K562 (cell line): ENCODE measurements at regions not wholly inside any gene's neighbourhood (a gene's known extent, or its start where the extent isn't known, plus 50 kb on each side); places are given as distances from the start of the nearest gene placed in this dataset.

Experiments used
- ATAC-seq: fragments of 200-7000 bp; cut with Tn5 transposase; 3 replicates; pipeline ENCODE4 v1.9.1; 2020; ENCODE audit warnings: moderate library complexity
- BruUV-seq: library from RNA; stranded (reverse); fragments of 400-500 nt; replicated peaks from 2 replicates; lab custom pipeline; 2021; lab: Mats Ljungman, UMichigan
- CTCF ChIA-PET: fragments of 300-600 bp; formaldehyde crosslinking; extraction: SDS; loops from one replicate; lab custom pipeline; 2021; ENCODE audit warnings: low intra/inter-chr PET ratio; lab: Yijun Ruan, JAX
- POLR2A ChIA-PET: fragments of 300-600, 350-650 bp; sonication (Branson Sonifier 250); formaldehyde crosslinking; extraction: SDS; loops from one replicate; lab custom pipeline; 2021; ENCODE audit warnings: antibody characterized with exemption, inconsistent platforms; lab: Yijun Ruan, JAX
- DNase-seq, 4 experiments: peaks; one replicate each; pipeline versions ENCODE4 v3.0.0 to v3.0.0-alpha.2; 2011 to 2018; ENCODE audit warnings: low spot score in 3 of 4, mixed read lengths in 3 of 4; ENCODE audit errors: extremely low read depth in 1 of 4
- FAIRE-seq: peaks from 2 replicates; lab custom pipeline; 2011; peaks lifted over from hg19 to GRCh38; lab: Jason Lieb, UNC
- H2AFZ ChIP-seq: 2 replicates; pipeline ENCODE4 v1.6.0; 2011; ENCODE audit warnings: low read depth, low read length, control low read depth, inconsistent platforms
- H3K27ac ChIP-seq: fragments of 200-600 bp; 3 replicates; pipeline ENCODE4 v1.8.0; 2011; ENCODE audit warnings: low read depth, mild to moderate bottlenecking, control low read depth, inconsistent platforms, low read length, moderate library complexity, mixed read lengths; ENCODE audit errors: extremely low read depth
- H3K27me3 ChIP-seq, 2 experiments: fragments of 300-600 bp in 1 of 2; 2 replicates in 1 of 2; 3 replicates in 1 of 2; pipeline versions ENCODE4 v1.6.0 to v1.8.0; 2011; ENCODE audit warnings: inconsistent platforms in 2 of 2, low read length in 2 of 2, mild to moderate bottlenecking in 1 of 2, mixed read lengths in 1 of 2, moderate library complexity in 1 of 2; ENCODE audit not compliant: control insufficient read depth in 2 of 2, insufficient read depth in 2 of 2
- H3K36me3 ChIP-seq: fragments of 300-600 bp; 3 replicates; pipeline ENCODE4 v1.8.0; 2011; ENCODE audit warnings: mild to moderate bottlenecking, low read length, inconsistent platforms; ENCODE audit not compliant: control insufficient read depth, insufficient read depth
- H3K4me1 ChIP-seq, 2 experiments: fragments of 200-600 bp in 1 of 2; replicated peaks in 1 of 2; 2 replicates in 1 of 2; 3 replicates in 1 of 2; pipeline versions ENCODE4 v1.5.1 to v1.8.0; 2011; ENCODE audit warnings: inconsistent platforms in 2 of 2, low read length in 2 of 2, mild to moderate bottlenecking in 1 of 2, mixed read lengths in 1 of 2, moderate library complexity in 1 of 2; ENCODE audit not compliant: control insufficient read depth in 2 of 2, insufficient read depth in 2 of 2
- H3K4me2 ChIP-seq: 2 replicates; pipeline ENCODE4 v1.6.1; 2011; ENCODE audit warnings: low read length, control low read depth, inconsistent platforms, mixed read lengths; ENCODE audit not compliant: insufficient read depth
- H3K4me3 ChIP-seq: fragments of 200-600 bp; sonication (generic), shearing (Covaris generic); 2 replicates; pipeline ENCODE4 v1.5.1; 2016; ENCODE audit warnings: control low read depth, inconsistent platforms
- H3K79me2 ChIP-seq: fragments of 200-600 bp; 3 replicates; pipeline ENCODE4 v1.8.0; 2011; ENCODE audit warnings: low read length, inconsistent platforms; ENCODE audit not compliant: control insufficient read depth, insufficient read depth
- H3K9ac ChIP-seq, 2 experiments: 2 replicates each; pipeline versions ENCODE4 v1.6.0 to v1.6.1; 2011; ENCODE audit warnings: low read depth in 2 of 2, low read length in 2 of 2, control low read depth in 1 of 2, inconsistent platforms in 1 of 2, mild to moderate bottlenecking in 1 of 2, mixed read lengths in 1 of 2; ENCODE audit not compliant: insufficient read depth in 1 of 2
- H3K9me1 ChIP-seq: one replicate; pipeline ENCODE4 v1.6.0; 2011; ENCODE audit warnings: inconsistent platforms, mild to moderate bottlenecking, low read length, moderate library complexity; ENCODE audit not compliant: control insufficient read depth, insufficient read depth
- H3K9me3 ChIP-seq: replicated peaks from 2 replicates; pipeline ENCODE4 v1.5.1; 2011; ENCODE audit warnings: low read depth, low read length, inconsistent platforms; ENCODE audit not compliant: control insufficient read depth, insufficient read depth
- H4K20me1 ChIP-seq: replicated peaks from 2 replicates; pipeline ENCODE4 v1.6.1; 2011; ENCODE audit warnings: low read length, inconsistent platforms, mixed read lengths; ENCODE audit not compliant: control insufficient read depth, insufficient read depth
- BDP1 ChIP-seq: IDR thresholded peaks from 3 replicates; pipeline ENCODE4 v1.6.1; 2011; ENCODE audit not compliant: insufficient read length, insufficient read depth
- BRCA1 ChIP-seq, 2 experiments: fragments of 450-650 bp in 1 of 2; sonication (generic) in 1 of 2; formaldehyde crosslinking in 1 of 2; IDR thresholded peaks; 2 replicates each; pipeline versions ENCODE4 v1.5.0 to v1.6.1; 2017 to 2020; ENCODE audit warnings: mild to moderate bottlenecking in 1 of 2, missing genetic modification reagents in 1 of 2
- CBFA2T3 ChIP-seq: fragments of 450-650 bp; IDR thresholded peaks from 2 replicates; pipeline ENCODE4 v1.6.1; 2017
- DNMT1 ChIP-seq: fragments of 450-650 bp; IDR thresholded peaks from 2 replicates; pipeline ENCODE4 v1.6.1; 2016; ENCODE audit warnings: antibody characterized with exemption, mild to moderate bottlenecking
- DPF2 ChIP-seq: fragments of 450-650 bp; IDR thresholded peaks from 2 replicates; pipeline ENCODE4 v1.6.1; 2016
- ELF1 ChIP-seq: fragments of 200-800 bp; sonication (Bioruptor generic); IDR thresholded peaks from 2 replicates; pipeline ENCODE4 v1.6.1; 2016; ENCODE audit warnings: missing genetic modification characterization, missing compliant biosample characterization
- FOXJ3 ChIP-seq: sonication (generic); formaldehyde crosslinking; IDR thresholded peaks from 2 replicates; pipeline ENCODE4 v1.4.0; 2020; ENCODE audit warnings: mild to moderate bottlenecking, missing genetic modification reagents
- FOXO4 ChIP-seq: fragments of 450-650 bp; formaldehyde crosslinking; IDR thresholded peaks from 2 replicates; pipeline ENCODE4 v1.4.0; 2020; ENCODE audit warnings: mild to moderate bottlenecking, moderate library complexity
- GABPB1 ChIP-seq: sonication (generic); formaldehyde crosslinking; IDR thresholded peaks from 2 replicates; pipeline ENCODE4 v1.8.0; 2022; ENCODE audit warnings: mild to moderate bottlenecking, missing genetic modification reagents
- HNRNPL ChIP-seq: fragments of 200-400 bp; formaldehyde crosslinking; IDR thresholded peaks from 2 replicates; pipeline ENCODE4 v1.6.1; 2017; ENCODE audit warnings: low read depth, mild to moderate bottlenecking, low read length
- NCOR1 ChIP-seq: fragments of 450-650 bp; IDR thresholded peaks from 2 replicates; pipeline ENCODE4 v1.6.1; 2016; ENCODE audit warnings: mild to moderate bottlenecking, moderate library complexity
- NR2C1 ChIP-seq, 2 experiments: fragments of 450-650 bp; IDR thresholded peaks; 2 replicates each; pipeline ENCODE4 v1.6.1; 2017; ENCODE audit warnings: mild to moderate bottlenecking in 2 of 2, antibody characterized with exemption in 1 of 2, inconsistent platforms in 1 of 2, missing compliant biosample characterization in 1 of 2, missing genetic modification characterization in 1 of 2
- NR2C2 ChIP-seq, 2 experiments: fragments of 200-800 bp in 1 of 2; sonication (Bioruptor generic) in 1 of 2; sonication (generic) in 1 of 2; formaldehyde crosslinking in 1 of 2; IDR thresholded peaks; 2 replicates each; pipeline versions ENCODE4 v1.6.1 to v1.8.0; 2016 to 2022; ENCODE audit warnings: mild to moderate bottlenecking in 1 of 2, missing compliant biosample characterization in 1 of 2, missing genetic modification characterization in 1 of 2, missing genetic modification reagents in 1 of 2
- NRF1 ChIP-seq, 2 experiments: fragments of 450-650 bp; IDR thresholded peaks in 1 of 2; conservative IDR thresholded peaks in 1 of 2; 2 replicates each; pipeline ENCODE4 v1.6.1; 2014; ENCODE audit warnings: mild to moderate bottlenecking in 2 of 2
- RBM22 ChIP-seq: fragments of 200-400 bp; formaldehyde crosslinking; IDR thresholded peaks from 2 replicates; pipeline ENCODE4 v1.6.1; 2018; ENCODE audit warnings: low read length, low read depth; ENCODE audit not compliant: poor library complexity, severe bottlenecking
- SMARCB1 ChIP-seq: IDR thresholded peaks from 2 replicates; pipeline ENCODE4 v1.6.1; 2011; ENCODE audit warnings: improper control_type of control experiment, low read depth; ENCODE audit not compliant: insufficient read length
- SUPT5H ChIP-seq: fragments of 450-650 bp; IDR thresholded peaks from 2 replicates; pipeline ENCODE4 v1.6.1; 2016
- TCF7 ChIP-seq: sonication (generic); IDR thresholded peaks from 2 replicates; pipeline ENCODE4 v1.6.1; 2016; ENCODE audit warnings: antibody characterized with exemption, borderline replicate concordance
- TCF7L2 ChIP-seq: fragments of 150-350 bp; IDR thresholded peaks from 2 replicates; pipeline ENCODE4 v1.6.1; 2016; ENCODE audit warnings: low read depth, mild to moderate bottlenecking, low read length, moderate library complexity
- TEAD4 ChIP-seq, 2 experiments: sonication (generic) in 1 of 2; formaldehyde crosslinking in 1 of 2; IDR thresholded peaks; 2 replicates each; pipeline versions ENCODE4 v1.6.1 to v1.8.0; 2012 to 2022; ENCODE audit warnings: borderline replicate concordance in 1 of 2, inconsistent platforms in 1 of 2, low read length in 1 of 2, mild to moderate bottlenecking in 1 of 2, missing genetic modification reagents in 1 of 2
- ZBTB9 ChIP-seq: fragments of 450-650 bp; formaldehyde crosslinking; IDR thresholded peaks from 2 replicates; pipeline ENCODE4 v1.4.0; 2020; ENCODE audit warnings: mild to moderate bottlenecking, moderate library complexity
- ZNF23 ChIP-seq: fragments of 250-450 bp; sonication (Bioruptor Pico); IDR thresholded peaks from 2 replicates; pipeline ENCODE4 v1.4.0; 2020; ENCODE audit warnings: mild to moderate bottlenecking
- ZNF324 ChIP-seq: fragments of 250-450 bp; sonication (Bioruptor Pico); IDR thresholded peaks from 2 replicates; pipeline ENCODE4 v1.4.0; 2020; ENCODE audit warnings: mild to moderate bottlenecking
- WGBS: fragments of 100-300 bp; shearing (Covaris generic); methylation state at CpG from one replicate; pipeline ENCODE4 v1.1.6; 2016; ENCODE audit warnings: low coverage, mixed read lengths; ENCODE audit not compliant: insufficient coverage; ENCODE audit errors: missing lambda C conversion rate; 5-methylcytosine and 5-hydroxymethylcytosine counted together
- in situ Hi-C: fragments of 300-500 bp; cut with MboI; formaldehyde crosslinking; loops from 4 replicates; pipeline ENCODE4 v1.15.0; 2018; ENCODE audit warnings: inconsistent platforms, mixed read lengths
- intact Hi-C: fragments of 100-400 bp; cut with micrococcal nuclease; formaldehyde crosslinking; loops from 2 replicates; pipeline ENCODE4 v1.14.2; 2022

- H4K20me1 ChIP-seq = no peaks in the 10 kb centered on the region
- no peak for FAIRE-seq
- no peak overlapping the region for H2AFZ ChIP-seq
- DNase-seq = no peak
- intact Hi-C loops = no loop called here
- ChIA-PET POLR2A (no interaction called here), CTCF (interaction anchor here (0.7 kb wide), 1 partner anchor 632 kb away, joined by 3 read pairs; no protein-coding TSS in a partner anchor)
- WGBS = 2% methylated on average over 6 of the region's 6 CpGs
- H3K4me1 ChIP-seq = no peaks in the 10 kb centered on the region; a peak in 1 of 5 replicates
- H3K79me2 ChIP-seq = no peaks in the 10 kb centered on the region
- no peak overlapping the region for H3K9ac ChIP-seq
- ATAC-seq = no peak
- peaks cover 19 to 57% of the 10 kb centered on the region in 2 experiments for H3K27me3 ChIP-seq
- in situ Hi-C loops = no loop called here
- H3K4me3 ChIP-seq = no peak overlapping the region
- no peaks in the 10 kb centered on the region for H3K9me3 ChIP-seq
- no peak overlapping the region for H3K27ac ChIP-seq
- H3K9me1 ChIP-seq = no peaks in the 10 kb centered on the region
- H3K36me3 ChIP-seq = no peaks in the 10 kb centered on the region
- no peak overlapping the region for H3K4me2 ChIP-seq
- BruUV-seq = no TSS peak
- no peak for TF ChIP-seq ZBTB9
- TF ChIP-seq NR2C1 (IDR thresholded peaks at IDR 0.05) = peak; percentile 64
- TF ChIP-seq NR2C1 (tag; IDR thresholded peaks at IDR 0.05) = peak; percentile 77
- no peak for TF ChIP-seq FOXJ3 (CRISPR knock-in tag)
- TF ChIP-seq NRF1 (conservative IDR thresholded peaks at IDR 0.05 in 1 of 2, IDR thresholded peaks at IDR 0.05 in 1 of 2) = no peak
- TF ChIP-seq CBFA2T3 = peak; percentile 22; the same call in 1 of the 2 replicates
- no peak for TF ChIP-seq TCF7L2
- no peak for TF ChIP-seq ELF1 (tag)
- TF ChIP-seq DPF2 = no peak
- no peak for TF ChIP-seq DNMT1
- TF ChIP-seq RBM22 = no peak
- no peak for TF ChIP-seq ZNF324 (CRISPR knock-in tag)
- TF ChIP-seq ZNF23 = no peak
- TF ChIP-seq SMARCB1 = no peak
- no peak for TF ChIP-seq BRCA1 (IDR thresholded peaks at IDR 0.05)
- TF ChIP-seq BRCA1 (CRISPR knock-in tag; IDR thresholded peaks at IDR 0.05) = no peak
- 0 out of 2 replicates have a peak, but pooled peaks have one; percentile 23 for TF ChIP-seq TEAD4 (IDR thresholded peaks at IDR 0.05; ENCODE audit: low read length)
- TF ChIP-seq TEAD4 (CRISPR knock-in tag; IDR thresholded peaks at IDR 0.05; ENCODE audit: borderline replicate concordance) = no peak
- no peak for TF ChIP-seq TCF7
- TF ChIP-seq SUPT5H = no peak
- no peak for TF ChIP-seq FOXO4
- no peak for TF ChIP-seq HNRNPL
- no peak for TF ChIP-seq BDP1
- TF ChIP-seq NR2C2 (CRISPR knock-in tag; IDR thresholded peaks at IDR 0.05) = no peak
- peak; percentile 70 for TF ChIP-seq NR2C2 (tag; IDR thresholded peaks at IDR 0.05)
- TF ChIP-seq GABPB1 (CRISPR knock-in tag) = no peak
- no peak for TF ChIP-seq NCOR1
Measured at GRCh38 chr5:171642894-171643293, 142.7 kb upstream of the SMIM23 start.
